Endometrium (tissue), 2 donors: ENCODE measurements at regions not wholly inside any gene's neighbourhood (a gene's known extent, or its start where the extent isn't known, plus 50 kb on each side); places are given as distances from the start of the nearest gene placed in this dataset.
"Not testable (repeated sequence)": the region's sequence is repeated elsewhere in the genome, so short reads cannot be mapped to it uniquely, and the experiment has no call there.

Experiments
- FAIRE-seq: peaks from 2 replicates; lab custom pipeline; 2012; peaks lifted over from hg19 to GRCh38; lab: Jason Lieb, UNC
- donor health status: control.
- donor health status: control.

GRCh38 chr6:166877906-166878305, 78.4 kb downstream of the RNASET2 start:
- FAIRE-seq, result no peak

GRCh38 chr6:166877349-166877748, 79.0 kb downstream of the RNASET2 start:
- FAIRE-seq, result no peak

GRCh38 chr6:166872531-166873009, 83.8 kb downstream of the RNASET2 start:
- FAIRE-seq, result no peak

- no peak for FAIRE-seq
Observed at GRCh38 chr6:166870602-166871208, 85.6 kb downstream of the RNASET2 start.

GRCh38 chr6:166866839-166867637, 89.3 kb downstream of the RNASET2 start:
- FAIRE-seq, result no peak

GRCh38 chr6:166864333-166864732, 92.0 kb downstream of the RNASET2 start:
- FAIRE-seq, result no peak

GRCh38 chr6:166862978-166863530, 93.3 kb downstream of the RNASET2 start:
- no peak for FAIRE-seq

GRCh38 chr6:166862287-166862977, 93.9 kb downstream of the RNASET2 start:
- FAIRE-seq, result no peak

GRCh38 chr6:166861961-166862286, 94.4 kb downstream of the RNASET2 start:
- no peak for FAIRE-seq

GRCh38 chr6:166861304-166861703, 95.0 kb downstream of the RNASET2 start:
- FAIRE-seq, result no peak

- no peak for FAIRE-seq
Observed at GRCh38 chr6:166860392-166860791, 96.0 kb downstream of the RNASET2 start.

GRCh38 chr6:166855416-166855815, 100.9 kb downstream of the RNASET2 start:
- no peak for FAIRE-seq

- no peak for FAIRE-seq
Observed at GRCh38 chr6:166853371-166854325, 102.7 kb downstream of the RNASET2 start.

- no peak for FAIRE-seq
Observed at GRCh38 chr6:166852451-166852975, 103.8 kb downstream of the RNASET2 start.

GRCh38 chr6:166851911-166852310, 104.4 kb downstream of the RNASET2 start:
- no peak for FAIRE-seq

- FAIRE-seq, result no peak
Observed at GRCh38 chr6:166851426-166851825, 104.9 kb downstream of the RNASET2 start.

GRCh38 chr6:166850677-166851076, 105.7 kb downstream of the RNASET2 start:
- no peak for FAIRE-seq

GRCh38 chr6:166849749-166850183, 106.6 kb downstream of the RNASET2 start:
- no peak for FAIRE-seq

- FAIRE-seq, result no peak
Observed at GRCh38 chr6:166848979-166849748, 107.2 kb downstream of the RNASET2 start.

GRCh38 chr6:166846446-166847142, 109.8 kb downstream of the RNASET2 start:
- FAIRE-seq, result not testable (repeated sequence)
